ENCODE measurements at regions not wholly inside any gene's neighbourhood (a gene's known extent, or its start where the extent isn't known, plus 50 kb on each side); places are given as distances from the start of the nearest gene placed in this dataset.

DNA sequence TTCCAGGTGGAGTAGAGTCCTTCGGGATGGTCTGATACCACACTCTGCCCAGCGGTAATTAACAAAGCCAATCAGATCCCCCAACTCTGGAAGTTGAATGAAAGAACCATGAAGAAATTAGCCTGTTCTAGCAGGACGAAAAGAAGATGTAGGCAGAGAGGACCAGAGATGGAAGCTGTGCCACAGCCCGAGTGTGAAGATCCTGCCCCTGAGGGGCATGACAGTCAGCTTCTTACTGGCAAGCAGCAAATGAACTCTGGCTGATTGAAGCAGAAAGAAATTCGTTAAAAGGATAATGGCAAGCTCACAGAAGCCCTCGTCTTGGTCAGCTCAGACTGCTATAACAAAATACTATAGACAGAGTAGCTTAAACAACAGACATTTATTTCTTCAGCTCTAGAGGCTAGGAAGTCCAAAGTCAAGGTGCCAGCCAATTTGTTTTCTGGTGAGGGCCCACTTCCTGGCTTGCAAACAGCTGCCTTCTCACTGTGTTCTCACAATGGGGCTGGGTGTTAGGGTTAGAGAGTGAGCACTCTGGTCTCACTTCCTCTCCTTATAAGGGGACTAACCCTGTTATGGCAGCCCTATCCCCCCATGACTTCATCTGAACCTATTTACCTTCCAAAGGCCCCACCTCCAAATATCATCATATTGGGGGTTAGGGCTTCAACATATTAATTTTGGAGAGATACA lies 307.1 kb downstream of the VPS13C start:
- Histone ChIP-seq H3K36me3 (replicated peaks in 1 of 2; ENCODE audit: insufficient read depth in 1 of 2, low read depth in 2 of 2) (no peaks in the 10 kb centered on the region), H3K4me3 (no peak overlapping the region), H3K27me3 (no peaks in the 10 kb centered on the region), H3K27ac (no peak overlapping the region), H3K4me1 (peaks cover 9% of the 10 kb centered on the region), H3K9me3 (no peaks in the 10 kb centered on the region)
- DNase-seq = no peak
- WGBS, 2 donors = 85 to 89% methylated on average over 6 of the region's 6 CpGs
- ATAC-seq = no peak
- intact Hi-C loops (cut with DNase I) = no loop called here
- TF ChIP-seq POLR2A (IDR thresholded peaks at IDR 0.05) = no peak
- TF ChIP-seq, protein P1, sequence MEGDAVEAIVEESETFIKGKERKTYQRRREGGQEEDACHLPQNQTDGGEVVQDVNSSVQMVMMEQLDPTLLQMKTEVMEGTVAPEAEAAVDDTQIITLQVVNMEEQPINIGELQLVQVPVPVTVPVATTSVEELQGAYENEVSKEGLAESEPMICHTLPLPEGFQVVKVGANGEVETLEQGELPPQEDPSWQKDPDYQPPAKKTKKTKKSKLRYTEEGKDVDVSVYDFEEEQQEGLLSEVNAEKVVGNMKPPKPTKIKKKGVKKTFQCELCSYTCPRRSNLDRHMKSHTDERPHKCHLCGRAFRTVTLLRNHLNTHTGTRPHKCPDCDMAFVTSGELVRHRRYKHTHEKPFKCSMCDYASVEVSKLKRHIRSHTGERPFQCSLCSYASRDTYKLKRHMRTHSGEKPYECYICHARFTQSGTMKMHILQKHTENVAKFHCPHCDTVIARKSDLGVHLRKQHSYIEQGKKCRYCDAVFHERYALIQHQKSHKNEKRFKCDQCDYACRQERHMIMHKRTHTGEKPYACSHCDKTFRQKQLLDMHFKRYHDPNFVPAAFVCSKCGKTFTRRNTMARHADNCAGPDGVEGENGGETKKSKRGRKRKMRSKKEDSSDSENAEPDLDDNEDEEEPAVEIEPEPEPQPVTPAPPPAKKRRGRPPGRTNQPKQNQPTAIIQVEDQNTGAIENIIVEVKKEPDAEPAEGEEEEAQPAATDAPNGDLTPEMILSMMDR (IDR thresholded peaks at IDR 0.05) = no peak

DNA sequence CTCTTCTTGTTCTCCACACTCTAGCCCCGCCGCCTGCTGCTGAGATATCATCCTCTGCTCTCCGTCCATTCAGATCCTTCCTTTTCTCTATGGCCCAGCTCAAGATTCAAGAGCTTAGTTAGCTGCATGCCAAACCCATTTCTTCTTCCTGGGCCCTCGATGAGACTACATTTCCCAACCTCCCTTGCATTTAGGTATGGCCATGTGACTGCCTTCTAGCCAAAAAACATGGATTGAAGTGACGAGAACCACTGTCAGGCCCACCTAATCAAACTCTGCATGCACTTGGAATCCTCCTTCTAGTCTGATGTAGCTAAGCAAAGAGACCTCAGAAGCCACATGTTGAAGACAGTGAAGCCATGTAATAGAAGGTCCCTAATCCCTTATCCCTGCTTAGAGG lies 308.2 kb downstream of the VPS13C start:
- no peak for DNase-seq
- TF ChIP-seq, protein P1 (IDR thresholded peaks at IDR 0.05) = no peak
- TF ChIP-seq POLR2A (IDR thresholded peaks at IDR 0.05) = no peak
- Histone ChIP-seq H3K27ac (no peak overlapping the region), H3K4me1 (peaks cover 9% of the 10 kb centered on the region), H3K27me3 (no peaks in the 10 kb centered on the region), H3K4me3 (no peak overlapping the region), H3K9me3 (no peaks in the 10 kb centered on the region), H3K36me3 (replicated peaks in 1 of 2; ENCODE audit: insufficient read depth in 1 of 2, low read depth in 2 of 2) (no peaks in the 10 kb centered on the region)
- intact Hi-C loops (cut with DNase I) = no loop called here
- no peak for ATAC-seq
- 88 to 90% methylated on average over 5 of the region's 5 CpGs for WGBS, 2 donors

DNA sequence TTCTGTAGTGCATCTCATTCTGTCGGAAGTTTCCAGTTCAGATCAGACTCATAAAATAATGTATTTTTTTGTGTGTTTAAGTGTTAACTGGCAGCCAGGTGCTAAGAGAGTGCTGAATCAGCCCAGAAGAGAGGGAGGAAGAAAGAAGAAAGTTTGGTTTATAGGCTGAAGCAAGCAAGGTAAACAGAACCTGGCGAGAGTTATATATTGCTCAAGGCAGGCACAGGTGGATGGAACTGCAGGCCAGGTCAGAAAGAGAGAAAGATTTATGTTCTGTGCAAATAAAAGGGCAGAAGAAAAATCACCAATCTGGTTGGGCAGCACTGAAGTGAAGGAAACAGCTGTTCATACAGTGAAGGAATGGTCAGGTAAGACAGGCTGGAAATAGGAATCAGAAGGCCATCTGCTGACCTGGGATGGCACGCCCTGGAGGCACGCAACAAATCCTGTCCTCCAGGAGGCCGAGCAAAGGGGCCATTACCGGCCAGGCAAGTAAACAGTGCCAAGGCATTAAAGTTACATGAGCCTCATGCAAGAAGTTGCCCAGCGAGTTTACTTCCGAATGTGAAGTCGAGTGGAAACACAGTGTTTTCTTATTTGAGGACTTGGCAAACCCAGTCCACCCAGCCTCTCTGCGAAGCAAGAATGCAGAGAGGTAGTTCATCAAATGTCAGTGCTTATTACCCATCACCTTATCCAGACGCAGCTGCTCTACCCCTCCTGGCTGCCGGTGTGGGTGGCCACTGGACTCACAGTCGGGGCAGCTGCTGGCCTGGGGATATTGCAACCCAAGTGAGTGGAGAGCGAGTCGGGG lies 309.8 kb downstream of the VPS13C start:
- H3K27ac ChIP-seq = no peak overlapping the region
- no peaks in the 10 kb centered on the region for H3K36me3 ChIP-seq (replicated peaks in 1 of 2; ENCODE audit: insufficient read depth in 1 of 2, low read depth in 2 of 2)
- ATAC-seq (no peak), DNase-seq (peak; percentile 8 to 31 (median 16))
- peaks cover 9% of the 10 kb centered on the region for H3K4me1 ChIP-seq
- H3K4me3 ChIP-seq = no peak overlapping the region
- H3K9me3 ChIP-seq = no peaks in the 10 kb centered on the region
- intact Hi-C loops (cut with DNase I) = no loop called here
- TF ChIP-seq, protein P1 (IDR thresholded peaks at IDR 0.05) = no peak
- no peaks in the 10 kb centered on the region for H3K27me3 ChIP-seq
- WGBS, 2 donors = 47 to 50% methylated on average over 15 of the region's 15 CpGs

DNA sequence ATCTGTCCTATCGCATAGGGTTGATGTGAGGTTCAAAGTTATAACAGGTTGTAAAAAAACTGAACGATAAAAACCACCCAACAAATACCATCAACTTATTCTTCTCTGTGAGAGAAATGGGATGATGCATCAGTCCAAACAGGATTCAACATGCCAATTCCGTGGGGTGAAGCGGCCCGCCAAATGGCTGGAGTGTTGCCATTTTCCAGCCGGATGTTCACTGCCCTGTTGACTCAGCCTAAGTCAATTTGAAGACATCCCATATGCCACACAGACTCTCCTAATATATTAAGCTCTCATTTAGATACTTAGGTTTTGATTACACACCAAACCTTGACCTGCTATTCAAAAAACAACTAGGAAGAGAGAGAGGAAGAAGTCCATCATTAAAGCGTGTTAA lies 311.1 kb downstream of the VPS13C start:
- Histone ChIP-seq H3K9me3 (no peaks in the 10 kb centered on the region), H3K4me1 (peaks cover 9% of the 10 kb centered on the region), H3K36me3 (replicated peaks in 1 of 2; ENCODE audit: insufficient read depth in 1 of 2, low read depth in 2 of 2) (no peaks in the 10 kb centered on the region), H3K27ac (no peak overlapping the region), H3K4me3 (no peak overlapping the region), H3K27me3 (no peaks in the 10 kb centered on the region)
- DNase-seq (no peak), ATAC-seq (no peak)
- WGBS, 2 donors = 89 to 98% methylated on average over 7 of the region's 7 CpGs
- TF ChIP-seq, protein P1 (IDR thresholded peaks at IDR 0.05) = no peak
- TF ChIP-seq POLR2A (IDR thresholded peaks at IDR 0.05) = no peak
- intact Hi-C loops (cut with DNase I) = no loop called here

All from body of pancreas (tissue), 4 donors.